ENCODE measurements at regions not wholly inside any gene's neighbourhood (a gene's known extent, or its start where the extent isn't known, plus 50 kb on each side); places are given as distances from the start of the nearest gene placed in this dataset.

- no peak overlapping the region for H4K91ac ChIP-seq (replicated peaks; ENCODE audit: insufficient read length, low read length)
- no peak overlapping the region for H3K4me2 ChIP-seq (ENCODE audit: insufficient read depth in 1 of 2, low read depth in 2 of 2, low read length in 2 of 2)
- no peaks in the 10 kb centered on the region for H4K20me1 ChIP-seq (replicated peaks in 1 of 2; ENCODE audit: control insufficient read depth in 1 of 2, insufficient read depth in 2 of 2, low read length in 2 of 2)
- H3K27ac ChIP-seq (ENCODE audit: low read depth, low read length), result no peak overlapping the region
- POLR2A ChIA-PET (ENCODE audit: partially characterized antibody), result no interaction called here
- no peaks in the 10 kb centered on the region; the same call in 1 of the 2 replicates for H3K79me1 ChIP-seq (ENCODE audit: low read depth, low read length)
- DNase-seq (ENCODE audit: low read depth in 1 of 2, low spot score in 2 of 2) (no peak), FAIRE-seq (no peak)
- no peaks in the 10 kb centered on the region for H3K27me3 ChIP-seq (replicated peaks in 1 of 4; ENCODE audit: control insufficient read depth in 3 of 4, extremely low read depth in 1 of 4, insufficient read depth in 3 of 4, low read length in 3 of 4)
- CTCF ChIA-PET (ENCODE audit: partially characterized antibody), result no interaction called here
- H2AFZ ChIP-seq (ENCODE audit: low read length), result no peak overlapping the region
- H2AK5ac ChIP-seq (ENCODE audit: low read depth, low read length), result no peak overlapping the region
- H3K23me2 ChIP-seq (ENCODE audit: low read depth, low read length), result no peaks in the 10 kb centered on the region
- 81% methylated on average over 17 of the region's 17 CpGs; no CpG with 5 or more reads in 1 of the 2 experiments for WGBS, 2 experiments (ENCODE audit: extremely low coverage in 1 of 2, insufficient coverage in 1 of 2, insufficient read length in 1 of 2, insufficient replicate concordance in 2 of 2, low coverage in 1 of 2, low lambda C conversion rate in 2 of 2, missing lambda C conversion rate in 1 of 2)
- no peak overlapping the region for H3K18ac ChIP-seq (ENCODE audit: extremely low read depth, low read length)
- no peak overlapping the region for H2BK20ac ChIP-seq (ENCODE audit: low read length)
- no peak overlapping the region for H3K9ac ChIP-seq (replicated peaks in 1 of 4; ENCODE audit: extremely low read depth in 1 of 4, low read depth in 3 of 4, low read length in 3 of 4)
- no peak overlapping the region for H2BK5ac ChIP-seq (ENCODE audit: low read depth, low read length)
- no peak overlapping the region for H3K23ac ChIP-seq (ENCODE audit: insufficient read length)
- H3K56ac ChIP-seq (replicated peaks; ENCODE audit: insufficient read length, low read depth, low read length), result no peak overlapping the region
- H3K9me3 ChIP-seq (ENCODE audit: insufficient read depth in 2 of 2, low read depth in 1 of 2, low read length in 1 of 2), result peaks cover 56 to 78% of the 10 kb centered on the region in 2 experiments
- H3K4me3 ChIP-seq (ENCODE audit: extremely low read depth in 1 of 4, insufficient read depth in 2 of 4, low read depth in 3 of 4, low read length in 4 of 4), result no peak overlapping the region
- H2BK120ac ChIP-seq (replicated peaks; ENCODE audit: low read depth, low read length), result no peak overlapping the region
- H3K14ac ChIP-seq (ENCODE audit: insufficient read length), result no peak overlapping the region
- no peaks in the 10 kb centered on the region for H3K79me2 ChIP-seq (ENCODE audit: control insufficient read depth in 1 of 2, insufficient read depth in 2 of 2, low read length in 2 of 2)
- H2BK12ac ChIP-seq (ENCODE audit: low read depth, low read length), result no peak overlapping the region
- H3K36me3 ChIP-seq (ENCODE audit: control insufficient read depth in 2 of 4, insufficient read depth in 4 of 4, low read length in 3 of 4), result no peaks in the 10 kb centered on the region
- H4K8ac ChIP-seq (ENCODE audit: extremely low read depth, insufficient read depth, low read length), result no peak overlapping the region
- H4K5ac ChIP-seq (ENCODE audit: insufficient read length, low read depth, low read length), result no peak overlapping the region
- no peak overlapping the region for H3K4ac ChIP-seq (replicated peaks; ENCODE audit: insufficient read length, low read depth, low read length)
- no peak overlapping the region for H2BK15ac ChIP-seq (ENCODE audit: low read length)
- peaks cover 0 to 4% (median 0%) of the 10 kb centered on the region in 4 experiments; a peak in 2 of 7 replicates for H3K4me1 ChIP-seq (replicated peaks in 1 of 4; ENCODE audit: control insufficient read depth in 3 of 4, insufficient read depth in 4 of 4, low read length in 3 of 4)
- TF ChIP-seq SRF (IDR thresholded peaks at IDR 0.05; ENCODE audit: low read depth, low read length) (no peak), CHD2 (IDR thresholded peaks at IDR 0.05; ENCODE audit: low read length) (no peak), ATF3 (IDR thresholded peaks at IDR 0.05; ENCODE audit: insufficient read depth, low read depth, low read length) (no peak), RBBP5 (IDR thresholded peaks at IDR 0.05; ENCODE audit: borderline replicate concordance, low read depth, low read length) (no peak), HDAC6 (IDR thresholded peaks at IDR 0.05; ENCODE audit: low read depth, low read length) (no peak), HDAC2 (IDR thresholded peaks at IDR 0.05; ENCODE audit: borderline replicate concordance in 1 of 2, low read depth in 2 of 2, low read length in 2 of 2) (no peak), RFX5 (IDR thresholded peaks at IDR 0.05; ENCODE audit: borderline replicate concordance, low read depth, low read length) (no peak), CEBPB (IDR thresholded peaks at IDR 0.05; ENCODE audit: low read depth, low read length) (no peak), SAP30 (IDR thresholded peaks at IDR 0.05; ENCODE audit: insufficient read depth, insufficient replicate concordance, low read length) (no peak), CTBP2 (IDR thresholded peaks at IDR 0.05; ENCODE audit: borderline replicate concordance, insufficient read depth, insufficient read length, low read length) (no peak), CHD1 (IDR thresholded peaks at IDR 0.05; ENCODE audit: low read depth, low read length) (no peak), SIX5 (IDR thresholded peaks at IDR 0.05; ENCODE audit: low read depth, low read length) (no peak)
Measured at GRCh38 chr17:83148317-83149028, 69.1 kb downstream of the METRNL start.
